GM10266 (cell line): ENCODE measurements at regions not wholly inside any gene's neighbourhood (a gene's known extent, or its start where the extent isn't known, plus 50 kb on each side); places are given as distances from the start of the nearest gene placed in this dataset.

Source experiments
- DNase-seq: peaks from one replicate; pipeline ENCODE4 v3.0.0; 2012; ENCODE audit errors: extremely low spot score
- TF ChIP-seq, protein P1 (sequence below): IDR thresholded peaks from 2 replicates; pipeline ENCODE4 v1.5.1; 2012; ENCODE audit warnings: mild to moderate bottlenecking, low read depth; ENCODE audit not compliant: control insufficient read depth, insufficient read depth; ENCODE audit errors: missing control alignments

DNA sequence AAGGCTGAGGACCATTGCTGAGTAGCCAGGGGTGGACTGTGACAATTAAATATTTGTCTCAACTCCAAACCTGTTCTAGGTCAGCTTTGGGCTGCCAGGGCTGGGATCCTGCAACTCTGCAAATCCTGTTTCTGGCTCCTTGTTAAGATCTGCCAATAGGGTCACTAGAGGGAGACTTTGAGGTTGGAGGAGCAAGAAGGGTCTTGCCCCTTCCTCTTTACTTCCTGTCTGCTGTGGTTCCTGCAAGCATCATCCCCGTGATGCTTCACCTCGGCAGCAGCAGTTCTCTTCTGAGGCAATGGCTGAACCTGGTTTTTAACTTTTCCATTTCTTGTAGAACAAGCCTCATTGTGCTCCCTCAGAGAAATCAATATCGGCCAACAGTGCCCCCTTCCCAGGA, 124.6 kb downstream of the IRX5 start:
- TF ChIP-seq, protein P1, sequence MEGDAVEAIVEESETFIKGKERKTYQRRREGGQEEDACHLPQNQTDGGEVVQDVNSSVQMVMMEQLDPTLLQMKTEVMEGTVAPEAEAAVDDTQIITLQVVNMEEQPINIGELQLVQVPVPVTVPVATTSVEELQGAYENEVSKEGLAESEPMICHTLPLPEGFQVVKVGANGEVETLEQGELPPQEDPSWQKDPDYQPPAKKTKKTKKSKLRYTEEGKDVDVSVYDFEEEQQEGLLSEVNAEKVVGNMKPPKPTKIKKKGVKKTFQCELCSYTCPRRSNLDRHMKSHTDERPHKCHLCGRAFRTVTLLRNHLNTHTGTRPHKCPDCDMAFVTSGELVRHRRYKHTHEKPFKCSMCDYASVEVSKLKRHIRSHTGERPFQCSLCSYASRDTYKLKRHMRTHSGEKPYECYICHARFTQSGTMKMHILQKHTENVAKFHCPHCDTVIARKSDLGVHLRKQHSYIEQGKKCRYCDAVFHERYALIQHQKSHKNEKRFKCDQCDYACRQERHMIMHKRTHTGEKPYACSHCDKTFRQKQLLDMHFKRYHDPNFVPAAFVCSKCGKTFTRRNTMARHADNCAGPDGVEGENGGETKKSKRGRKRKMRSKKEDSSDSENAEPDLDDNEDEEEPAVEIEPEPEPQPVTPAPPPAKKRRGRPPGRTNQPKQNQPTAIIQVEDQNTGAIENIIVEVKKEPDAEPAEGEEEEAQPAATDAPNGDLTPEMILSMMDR: no peak
- DNase-seq: no peak

DNA sequence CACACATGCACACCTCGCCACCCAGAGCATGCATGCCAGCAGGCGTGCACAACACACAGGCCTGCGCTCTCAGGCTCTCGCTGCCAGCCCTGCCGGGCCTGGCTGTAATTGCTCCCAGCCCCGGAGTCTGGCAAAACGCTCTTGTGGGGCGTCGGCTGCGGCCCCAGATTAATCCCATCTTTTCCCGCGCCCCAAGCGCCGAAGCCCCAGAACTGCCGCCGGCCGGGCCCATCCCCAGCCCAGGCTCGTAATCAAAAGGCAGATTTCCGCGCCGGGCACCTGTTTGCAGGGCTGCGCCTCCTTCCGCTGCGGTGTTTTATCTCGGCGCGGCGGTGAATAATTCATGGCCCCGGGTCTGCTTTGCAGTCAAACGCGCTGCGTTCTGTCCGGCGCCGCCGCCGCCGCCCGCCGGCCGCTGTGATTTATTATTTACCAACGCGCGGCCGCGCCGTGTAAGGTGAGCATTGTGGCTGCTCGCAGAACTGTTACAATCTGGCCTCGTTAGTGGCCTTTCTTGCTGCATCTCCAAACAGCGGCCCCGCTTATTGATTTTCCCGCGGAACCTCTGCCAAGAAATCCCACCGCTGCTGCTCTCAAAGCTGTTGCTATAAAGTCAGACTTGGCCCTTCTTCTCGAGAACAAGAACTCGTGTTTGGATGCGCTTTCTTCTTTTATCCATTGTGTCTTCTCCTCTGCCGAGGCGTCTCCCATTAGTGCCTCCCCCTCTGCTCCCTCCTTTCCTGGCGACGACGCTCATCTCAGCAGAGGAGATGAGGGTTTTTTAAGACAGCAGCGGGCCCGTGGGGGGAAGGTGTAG, 126.1 kb downstream of the IRX5 start:
- DNase-seq: no peak
- TF ChIP-seq, protein P1: no peak

DNA sequence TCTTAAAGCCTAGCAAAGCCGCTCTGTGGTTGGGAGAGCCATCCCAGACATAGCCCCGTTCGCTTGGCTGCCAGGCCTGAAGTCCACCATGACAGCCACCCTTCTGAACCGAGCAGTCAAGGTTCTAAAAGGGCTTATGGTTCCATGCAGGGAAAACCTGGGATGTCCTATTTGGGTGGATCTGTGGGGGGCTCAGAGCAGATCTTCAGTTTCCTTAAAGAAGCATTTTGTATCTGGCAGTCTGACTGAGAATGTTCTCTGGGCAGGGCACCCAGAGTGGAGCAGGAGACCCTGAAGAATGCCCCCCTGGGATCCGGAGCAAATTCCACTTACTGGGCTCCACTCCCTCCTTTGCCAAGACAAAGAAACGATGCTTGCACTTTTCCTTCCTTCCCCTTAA, 127.2 kb downstream of the IRX5 start:
- no peak for DNase-seq
- TF ChIP-seq, protein P1: no peak

DNA sequence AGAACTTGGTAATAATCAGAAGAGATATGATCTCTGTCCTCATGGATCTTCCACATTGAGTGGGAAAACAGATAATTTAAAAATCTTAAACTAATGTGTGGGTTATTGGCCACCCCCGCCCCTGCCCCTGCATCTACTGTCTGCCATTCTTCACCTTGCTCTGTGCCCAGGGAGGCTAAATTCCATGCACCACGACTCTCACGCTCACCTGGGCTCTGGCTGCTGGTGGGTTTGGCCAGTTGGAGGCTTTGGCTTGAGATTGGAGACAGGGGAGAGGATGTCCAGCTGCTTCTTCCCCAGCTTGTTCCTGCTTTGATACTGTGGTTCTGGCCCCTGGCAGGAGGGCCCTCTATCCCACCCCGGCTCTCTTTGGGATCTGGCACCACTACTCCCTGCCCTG, 127.9 kb downstream of the IRX5 start:
- TF ChIP-seq, protein P1: no peak
- no peak for DNase-seq

DNA sequence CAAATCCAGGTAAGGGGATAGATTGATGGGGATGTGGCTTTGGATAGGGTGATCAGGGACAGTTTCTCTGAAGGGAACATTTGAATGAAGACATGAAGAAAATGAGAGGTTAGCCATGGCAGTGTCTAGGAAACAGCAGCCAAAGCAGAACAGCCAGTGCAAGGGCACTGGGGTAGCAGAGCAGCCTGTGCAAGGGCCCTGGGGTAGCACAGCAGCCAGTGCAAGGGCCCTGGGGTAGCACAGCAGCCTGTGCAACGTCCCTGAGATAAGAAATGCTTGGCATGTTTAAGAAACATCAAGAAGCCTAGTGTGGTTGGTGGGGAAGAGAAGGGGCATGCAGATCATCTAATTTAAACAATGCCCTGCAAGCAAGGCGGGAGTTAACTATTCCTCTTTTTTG, 128.5 kb downstream of the IRX5 start:
- DNase-seq: no peak
- TF ChIP-seq, protein P1: no peak

DNA sequence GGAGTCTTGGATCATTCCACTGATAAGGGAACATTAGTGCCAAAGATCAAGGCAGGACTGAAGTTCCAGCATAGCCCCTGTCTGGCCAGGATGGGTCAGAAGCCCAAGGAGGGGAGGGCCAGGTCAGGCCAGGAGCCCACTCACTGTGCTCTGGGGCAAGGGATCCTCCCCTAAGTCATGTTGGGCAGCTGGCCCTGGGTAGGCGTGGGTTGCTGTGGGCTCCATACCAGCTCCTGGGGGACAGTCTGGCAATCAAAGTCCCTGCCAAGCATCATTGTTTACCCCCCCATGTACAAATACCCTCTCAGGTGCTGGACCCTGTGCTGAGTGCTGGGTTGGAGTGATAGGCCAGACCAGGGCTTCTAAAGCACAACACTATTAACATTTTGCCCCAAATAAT, 130.5 kb downstream of the IRX5 start:
- no peak for DNase-seq

DNA sequence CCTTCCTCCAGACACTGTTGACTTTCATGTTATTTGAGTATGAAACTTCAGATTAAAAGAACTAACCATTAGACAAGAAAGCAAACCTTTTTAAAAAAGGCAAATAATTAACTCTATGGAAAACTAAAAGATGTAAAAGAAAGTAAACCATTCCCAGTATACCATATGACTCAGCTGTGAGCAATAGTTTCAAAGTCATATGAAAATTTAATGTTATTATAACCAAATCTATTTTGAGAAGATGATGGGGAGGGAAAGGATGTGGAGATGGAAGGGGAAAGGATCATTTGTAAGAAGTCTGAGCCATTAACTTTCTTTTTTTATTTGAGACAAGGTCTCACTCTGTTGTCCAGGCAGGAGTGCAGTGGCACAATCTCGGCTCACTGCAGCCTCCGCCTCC, 131.8 kb downstream of the IRX5 start:
- no peak for DNase-seq
- TF ChIP-seq, protein P1: no peak

More for the DNA sequence above, 130.5 kb downstream of the IRX5 start:
- TF ChIP-seq, protein P1: no peak
